Colonic mucosa (tissue), 4 donors: ENCODE measurements at regions not wholly inside any gene's neighbourhood (a gene's known extent, or its start where the extent isn't known, plus 50 kb on each side); places are given as distances from the start of the nearest gene placed in this dataset.

Experiments
- DNase-seq: peaks from one replicate; pipeline ENCODE4 v3.0.0-alpha.2; 2020
- H3K27ac ChIP-seq: fragments of 200-600 bp; one replicate; pipeline ENCODE4 v1.8.0; 2021
- H3K27me3 ChIP-seq: fragments of 200-600 bp; one replicate; pipeline ENCODE4 v1.8.0; 2021
- H3K36me3 ChIP-seq: fragments of 200-600 bp; one replicate; pipeline ENCODE4 v1.8.0; 2021
- H3K4me1 ChIP-seq: fragments of 200-600 bp; one replicate; pipeline ENCODE4 v1.8.0; 2021; ENCODE audit warnings: mild to moderate bottlenecking
- H3K4me3 ChIP-seq: fragments of 200-600 bp; one replicate; pipeline ENCODE4 v1.8.0; 2021
- H3K9ac ChIP-seq, 2 donors: one replicate each; pipeline ENCODE4 v1.7.0; 2013; ENCODE audit warnings: control low read depth in 2 of 2, low read depth in 2 of 2, low read length in 2 of 2
- H3K9me3 ChIP-seq: fragments of 200-600 bp; one replicate; pipeline ENCODE4 v1.8.0; 2021
- CTCF ChIP-seq: fragments of 200-600 bp; IDR thresholded peaks from one replicate; pipeline ENCODE4 v1.8.0; 2022; ENCODE audit warnings: antibody characterized with exemption, mild to moderate bottlenecking
- intact Hi-C: fragments of 100-400 bp; cut with DNase I; formaldehyde crosslinking; loops from one replicate; pipeline ENCODE4 v1.14.1; 2022
- donor health status: healthy.
- donor health status: DM: no; HTN: no; CAD: no.
- donor health status: DM: no; HTN: no; CAD: no.

GRCh38 chr1:96233422-96233821 is 488.2 kb upstream of the PTBP2 start:
- no peak overlapping the region for H3K4me3 ChIP-seq
- no peaks in the 10 kb centered on the region for H3K27me3 ChIP-seq
- H3K9me3 ChIP-seq: no peaks in the 10 kb centered on the region
- no peak for DNase-seq
- H3K4me1 ChIP-seq: no peaks in the 10 kb centered on the region
- intact Hi-C loops: no loop called here
- no peak overlapping the region for H3K9ac ChIP-seq
- H3K27ac ChIP-seq: no peak overlapping the region
- no peaks in the 10 kb centered on the region for H3K36me3 ChIP-seq
- TF ChIP-seq CTCF: no peak

GRCh38 chr1:96234299-96234698 is 487.3 kb upstream of the PTBP2 start:
- no peak overlapping the region for H3K4me3 ChIP-seq
- DNase-seq: no peak
- H3K27me3 ChIP-seq: no peaks in the 10 kb centered on the region
- H3K36me3 ChIP-seq: no peaks in the 10 kb centered on the region
- intact Hi-C loops: no loop called here
- no peak overlapping the region for H3K27ac ChIP-seq
- no peak for TF ChIP-seq CTCF
- no peaks in the 10 kb centered on the region for H3K4me1 ChIP-seq
- H3K9me3 ChIP-seq: no peaks in the 10 kb centered on the region
- H3K9ac ChIP-seq: no peak overlapping the region

- peak; percentile 18 for DNase-seq
- Histone ChIP-seq H3K27ac (no peak overlapping the region), H3K36me3 (no peaks in the 10 kb centered on the region), H3K9ac (no peak overlapping the region), H3K4me1 (no peaks in the 10 kb centered on the region), H3K4me3 (no peak overlapping the region), H3K9me3 (no peaks in the 10 kb centered on the region), H3K27me3 (no peaks in the 10 kb centered on the region)
- intact Hi-C loops: loop anchor here (5.0 kb wide), 1 partner anchor 611 kb away; no protein-coding TSS in a partner anchor
- TF ChIP-seq CTCF: peak; percentile 35
Measured at GRCh38 chr1:96236156-96236739, 485.3 kb upstream of the PTBP2 start.

- H3K9me3 ChIP-seq: no peaks in the 10 kb centered on the region
- no peaks in the 10 kb centered on the region for H3K4me1 ChIP-seq
- no peak overlapping the region for H3K9ac ChIP-seq
- no peak for DNase-seq
- no peak overlapping the region for H3K27ac ChIP-seq
- H3K27me3 ChIP-seq: no peaks in the 10 kb centered on the region
- intact Hi-C loops: loop anchor here (5.0 kb wide), 1 partner anchor 609 kb away; no protein-coding TSS in a partner anchor
- no peaks in the 10 kb centered on the region for H3K36me3 ChIP-seq
- no peak overlapping the region for H3K4me3 ChIP-seq
- TF ChIP-seq CTCF: no peak
Measured at GRCh38 chr1:96238426-96238825, 483.2 kb upstream of the PTBP2 start.

GRCh38 chr1:96240438-96240837 is 481.1 kb upstream of the PTBP2 start:
- Histone ChIP-seq H3K9me3 (no peaks in the 10 kb centered on the region), H3K27me3 (no peaks in the 10 kb centered on the region), H3K27ac (no peak overlapping the region), H3K9ac (no peak overlapping the region), H3K4me1 (no peaks in the 10 kb centered on the region), H3K4me3 (no peak overlapping the region), H3K36me3 (no peaks in the 10 kb centered on the region)
- DNase-seq: no peak
- intact Hi-C loops: no loop called here
- no peak for TF ChIP-seq CTCF
